H9 (cell line): ENCODE measurements at regions not wholly inside any gene's neighbourhood (a gene's known extent, or its start where the extent isn't known, plus 50 kb on each side); places are given as distances from the start of the nearest gene placed in this dataset.

ENCODE experiments used
- DNase-seq: peaks from one replicate; pipeline ENCODE4 v3.0.0-alpha.2; 2017
- H2AFZ ChIP-seq: one replicate; pipeline ENCODE4 v1.6.1; 2013; ENCODE audit warnings: mild to moderate bottlenecking, low read length, control low read depth, moderate library complexity
- H2AK5ac ChIP-seq: 2 replicates; pipeline ENCODE4 v1.6.1; 2013; ENCODE audit warnings: low read length, control low read depth, mixed read lengths; ENCODE audit not compliant: insufficient read length
- H2BK120ac ChIP-seq: one replicate; pipeline ENCODE4 v1.6.1; 2013; ENCODE audit warnings: low read depth, mild to moderate bottlenecking, low read length, control low read depth, inconsistent platforms; ENCODE audit not compliant: poor library complexity, severe bottlenecking
- H2BK12ac ChIP-seq: 2 replicates; pipeline ENCODE4 v1.6.1; 2013; ENCODE audit warnings: low read length, control low read depth, mixed read lengths, low read depth; ENCODE audit not compliant: insufficient read length
- H2BK15ac ChIP-seq: 2 replicates; pipeline ENCODE4 v1.6.1; 2013; ENCODE audit warnings: low read depth, low read length, control low read depth
- H2BK20ac ChIP-seq: one replicate; pipeline ENCODE4 v1.6.1; 2013; ENCODE audit warnings: low read depth, mild to moderate bottlenecking, low read length, control low read depth, inconsistent platforms; ENCODE audit not compliant: poor library complexity, severe bottlenecking
- H2BK5ac ChIP-seq: 2 replicates; pipeline ENCODE4 v1.6.1; 2013; ENCODE audit warnings: low read length, control low read depth, mixed read lengths; ENCODE audit not compliant: insufficient read length
- H3K14ac ChIP-seq: 2 replicates; pipeline ENCODE4 v1.6.1; 2013; ENCODE audit warnings: low read length, control low read depth; ENCODE audit not compliant: insufficient read depth
- H3K18ac ChIP-seq: 2 replicates; pipeline ENCODE4 v1.6.1; 2013; ENCODE audit warnings: low read depth, mild to moderate bottlenecking, mixed read lengths, low read length, control low read depth; ENCODE audit not compliant: insufficient read length
- H3K23ac ChIP-seq: 2 replicates; pipeline ENCODE4 v1.6.1; 2013; ENCODE audit warnings: low read length, control low read depth, mixed read lengths, low read depth; ENCODE audit not compliant: insufficient read length
- H3K23me2 ChIP-seq: 2 replicates; pipeline ENCODE4 v1.6.1; 2013; ENCODE audit warnings: low read depth, mild to moderate bottlenecking, mixed read lengths, low read length, control low read depth; ENCODE audit not compliant: insufficient read length, poor library complexity, severe bottlenecking
- H3K27ac ChIP-seq: 2 replicates; pipeline ENCODE4 v1.5.1; 2013; ENCODE audit warnings: low read length, control low read depth, mixed read lengths, low read depth; ENCODE audit not compliant: insufficient read length
- H3K27me3 ChIP-seq: 2 replicates; pipeline ENCODE4 v1.6.1; 2013; ENCODE audit warnings: low read length, control low read depth, inconsistent platforms; ENCODE audit not compliant: insufficient read depth
- H3K4ac ChIP-seq: 2 replicates; pipeline ENCODE4 v1.6.1; 2013; ENCODE audit warnings: low read depth, mild to moderate bottlenecking, control low read depth, inconsistent platforms, low read length, moderate library complexity
- H3K4me1 ChIP-seq: 2 replicates; pipeline ENCODE4 v1.6.1; 2013; ENCODE audit warnings: low read length, control low read depth, inconsistent platforms; ENCODE audit not compliant: insufficient read depth
- H3K4me2 ChIP-seq: 2 replicates; pipeline ENCODE4 v1.6.1; 2013; ENCODE audit warnings: low read length, control low read depth, mixed read lengths; ENCODE audit not compliant: insufficient read length, insufficient read depth
- H3K56ac ChIP-seq: 2 replicates; pipeline ENCODE4 v1.6.1; 2013; ENCODE audit warnings: low read depth, mild to moderate bottlenecking, mixed read lengths, low read length, control low read depth; ENCODE audit not compliant: insufficient read length
- H3K79me1 ChIP-seq: 2 replicates; pipeline ENCODE4 v1.6.1; 2013; ENCODE audit warnings: low read depth, mild to moderate bottlenecking, moderate library complexity, low read length, control low read depth, inconsistent platforms; ENCODE audit not compliant: insufficient read depth, poor library complexity, severe bottlenecking
- H3K79me2 ChIP-seq: 2 replicates; pipeline ENCODE4 v1.6.1; 2013; ENCODE audit warnings: low read length, control low read depth, inconsistent platforms; ENCODE audit not compliant: insufficient read depth
- H3K9ac ChIP-seq: 2 replicates; pipeline ENCODE4 v1.6.1; 2013; ENCODE audit warnings: low read length, control low read depth, mixed read lengths; ENCODE audit not compliant: insufficient read length; ENCODE audit errors: extremely low read depth
- H3K9me3 ChIP-seq: one replicate; pipeline ENCODE4 v1.6.1; 2013; ENCODE audit warnings: low read depth, low read length, inconsistent platforms; ENCODE audit not compliant: control insufficient read depth
- H3T11ph ChIP-seq: one replicate; pipeline ENCODE4 v1.6.1; 2013; ENCODE audit warnings: mild to moderate bottlenecking, low read length, control low read depth, inconsistent platforms
- H4K20me1 ChIP-seq: one replicate; pipeline ENCODE4 v1.6.1; 2013; ENCODE audit not compliant: control insufficient read depth, insufficient read length, insufficient read depth
- H4K5ac ChIP-seq: 2 replicates; pipeline ENCODE4 v1.6.1; 2013; ENCODE audit warnings: low read depth, mild to moderate bottlenecking, mixed read lengths, low read length, control low read depth; ENCODE audit not compliant: insufficient read length
- H4K8ac ChIP-seq: replicated peaks from 2 replicates; pipeline ENCODE4 v1.6.1; 2013; ENCODE audit warnings: low read length, control low read depth, mixed read lengths, low read depth; ENCODE audit not compliant: insufficient read length
- H4K91ac ChIP-seq: 2 replicates; pipeline ENCODE4 v1.6.1; 2013; ENCODE audit warnings: low read depth, mild to moderate bottlenecking, moderate library complexity, mixed read lengths, low read length, control low read depth; ENCODE audit not compliant: insufficient read length
- H3K27ac Mint-ChIP-seq, 3 experiments: 2 replicates in 2 of 3; 3 replicates in 1 of 3; pipeline ENCODE4 v1.8.0; 2020 to 2021; ENCODE audit warnings: mixed read lengths in 3 of 3, mild to moderate bottlenecking in 1 of 3, moderate library complexity in 1 of 3
- H3K27me3 Mint-ChIP-seq: 2 replicates; pipeline ENCODE4 v1.8.0; 2021; ENCODE audit warnings: low read depth, mild to moderate bottlenecking, moderate library complexity, mixed read lengths
- H3K36me3 Mint-ChIP-seq, 3 experiments: 2 replicates in 2 of 3; 3 replicates in 1 of 3; pipeline ENCODE4 v1.8.0; 2020 to 2021; ENCODE audit warnings: low read depth in 3 of 3, mixed read lengths in 3 of 3; ENCODE audit not compliant: insufficient read depth in 1 of 3
- H3K4me1 Mint-ChIP-seq, 2 experiments: 2 replicates each; pipeline ENCODE4 v1.8.0; 2020; ENCODE audit warnings: mixed read lengths in 2 of 2
- H3K4me3 Mint-ChIP-seq, 2 experiments: 2 replicates in 1 of 2; 3 replicates in 1 of 2; pipeline ENCODE4 v1.8.0; 2020 to 2021; ENCODE audit warnings: mild to moderate bottlenecking in 2 of 2, mixed read lengths in 2 of 2, moderate library complexity in 1 of 2
- H3K9me3 Mint-ChIP-seq, 2 experiments: 2 replicates in 1 of 2; 3 replicates in 1 of 2; pipeline ENCODE4 v1.8.0; 2020; ENCODE audit warnings: mild to moderate bottlenecking in 2 of 2, mixed read lengths in 2 of 2, moderate library complexity in 1 of 2
- WGBS: extraction: QIAGEN DNeasy Blood & Tissue Kit; methylation state at CpG from one replicate; pipeline ENCODE4 v1.1.7; 2013; ENCODE audit warnings: missing lambda C conversion rate, low lambda C conversion rate, mixed read lengths; ENCODE audit not compliant: insufficient read length; ENCODE audit errors: extremely low coverage; 5-methylcytosine and 5-hydroxymethylcytosine counted together
- TF ChIP-seq, protein P1 (sequence below): fragments of 200-600 bp; sonication (generic); conservative IDR thresholded peaks from 3 replicates; pipeline ENCODE4 v1.8.0; 2021; ENCODE audit warnings: antibody characterized with exemption, mild to moderate bottlenecking

DNA sequence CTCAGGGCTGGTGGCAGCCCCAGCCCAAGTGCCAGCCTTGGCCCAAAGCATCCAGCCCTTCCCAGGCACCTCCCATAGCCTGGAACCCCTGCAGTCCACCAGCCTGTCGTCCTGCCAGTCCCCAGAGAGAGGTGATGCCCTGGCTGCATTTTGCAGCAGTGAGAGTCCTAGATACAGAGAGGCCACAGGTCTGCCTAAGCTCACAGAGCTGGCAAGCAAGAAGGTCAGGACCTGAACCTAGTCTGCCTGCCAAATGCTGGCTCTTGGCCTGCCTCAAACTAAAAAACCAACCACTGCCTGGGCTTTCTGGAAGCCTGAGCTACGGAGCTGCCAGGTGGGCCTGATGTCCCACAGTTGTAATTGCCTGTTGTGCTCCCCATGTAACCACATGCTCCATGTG, 164.9 kb downstream of the PHETA1 start:
- peaks cover 5% of the 10 kb centered on the region for H3K27me3 Mint-ChIP-seq
- WGBS, result no CpG with 5 or more reads among the region's 2 CpGs
- peaks cover 8 to 23% of the 10 kb centered on the region in 2 experiments for H3K4me1 Mint-ChIP-seq
- H3K9ac ChIP-seq, result no peak overlapping the region
- no peak overlapping the region for H2BK20ac ChIP-seq
- no peaks in the 10 kb centered on the region for H3K79me2 ChIP-seq
- no peak overlapping the region for H2AK5ac ChIP-seq
- H3K4ac ChIP-seq, result no peak overlapping the region
- no peak overlapping the region for H2BK5ac ChIP-seq
- TF ChIP-seq, protein P1, sequence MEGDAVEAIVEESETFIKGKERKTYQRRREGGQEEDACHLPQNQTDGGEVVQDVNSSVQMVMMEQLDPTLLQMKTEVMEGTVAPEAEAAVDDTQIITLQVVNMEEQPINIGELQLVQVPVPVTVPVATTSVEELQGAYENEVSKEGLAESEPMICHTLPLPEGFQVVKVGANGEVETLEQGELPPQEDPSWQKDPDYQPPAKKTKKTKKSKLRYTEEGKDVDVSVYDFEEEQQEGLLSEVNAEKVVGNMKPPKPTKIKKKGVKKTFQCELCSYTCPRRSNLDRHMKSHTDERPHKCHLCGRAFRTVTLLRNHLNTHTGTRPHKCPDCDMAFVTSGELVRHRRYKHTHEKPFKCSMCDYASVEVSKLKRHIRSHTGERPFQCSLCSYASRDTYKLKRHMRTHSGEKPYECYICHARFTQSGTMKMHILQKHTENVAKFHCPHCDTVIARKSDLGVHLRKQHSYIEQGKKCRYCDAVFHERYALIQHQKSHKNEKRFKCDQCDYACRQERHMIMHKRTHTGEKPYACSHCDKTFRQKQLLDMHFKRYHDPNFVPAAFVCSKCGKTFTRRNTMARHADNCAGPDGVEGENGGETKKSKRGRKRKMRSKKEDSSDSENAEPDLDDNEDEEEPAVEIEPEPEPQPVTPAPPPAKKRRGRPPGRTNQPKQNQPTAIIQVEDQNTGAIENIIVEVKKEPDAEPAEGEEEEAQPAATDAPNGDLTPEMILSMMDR, result no peak
- H2BK120ac ChIP-seq, result no peak overlapping the region
- H3K27me3 ChIP-seq, result no peaks in the 10 kb centered on the region
- H4K91ac ChIP-seq, result no peak overlapping the region
- H3K79me1 ChIP-seq, result no peaks in the 10 kb centered on the region
- no peaks in the 10 kb centered on the region for H3K9me3 ChIP-seq
- H3K23me2 ChIP-seq, result no peaks in the 10 kb centered on the region
- H2BK12ac ChIP-seq, result no peak overlapping the region
- no peak overlapping the region for H3K27ac ChIP-seq
- no peak overlapping the region for H3K4me2 ChIP-seq
- H3K18ac ChIP-seq, result no peak overlapping the region
- H3K23ac ChIP-seq, result no peak overlapping the region
- no peak overlapping the region for H4K5ac ChIP-seq
- no peaks in the 10 kb centered on the region for H3K4me1 ChIP-seq
- DNase-seq, result no peak
- no peak overlapping the region for H3K4me3 Mint-ChIP-seq
- no peaks in the 10 kb centered on the region for H3K9me3 Mint-ChIP-seq
- H2AFZ ChIP-seq, result no peak overlapping the region
- H4K8ac ChIP-seq, result no peak overlapping the region
- no peak overlapping the region for H3K14ac ChIP-seq
- H3K56ac ChIP-seq, result no peak overlapping the region
- 0 out of 7 replicates have a peak overlapping the region, but pooled peaks of 1 of the 3 experiments have one; percentile 37 for H3K27ac Mint-ChIP-seq
- H3K36me3 Mint-ChIP-seq, result no peaks in the 10 kb centered on the region
- no peak overlapping the region for H2BK15ac ChIP-seq
- no peaks in the 10 kb centered on the region for H4K20me1 ChIP-seq
- H3T11ph ChIP-seq, result no peak overlapping the region
